HG02588 (cell line): ENCODE measurements at regions not wholly inside any gene's neighbourhood (a gene's known extent, or its start where the extent isn't known, plus 50 kb on each side); places are given as distances from the start of the nearest gene placed in this dataset.

Experiments used
- ATAC-seq: cut with Tn5 transposase; IDR thresholded peaks from one replicate; pipeline ENCODE4 v1.9.1; 2021; ENCODE audit warnings: mild to moderate bottlenecking, moderate library complexity; ENCODE audit not compliant: unreplicated experiment

GRCh38 chr6:156107624-156108101, 652.0 kb upstream of the NOX3 start:
- ATAC-seq: no peak

- ATAC-seq: no peak
These were observed 646.5 kb upstream of the NOX3 start for GRCh38 chr6:156102129-156102528.

- ATAC-seq: no peak
These were observed 643.2 kb upstream of the NOX3 start for GRCh38 chr6:156098839-156099238.

- ATAC-seq: no peak
These were observed 631.8 kb upstream of the NOX3 start for GRCh38 chr6:156087487-156087886.

- ATAC-seq: no peak
These were observed 626.4 kb upstream of the NOX3 start for GRCh38 chr6:156082012-156082411.

GRCh38 chr6:156080371-156080770, 624.7 kb upstream of the NOX3 start:
- ATAC-seq: no peak

GRCh38 chr6:156068881-156069280, 613.2 kb upstream of the NOX3 start:
- ATAC-seq: no peak

GRCh38 chr6:156065849-156066248, 610.2 kb upstream of the NOX3 start:
- ATAC-seq: no peak

- ATAC-seq: no peak
These were observed 606.5 kb upstream of the NOX3 start for GRCh38 chr6:156062091-156062563.

GRCh38 chr6:156061465-156061864, 605.8 kb upstream of the NOX3 start:
- ATAC-seq: no peak

GRCh38 chr6:156060013-156060412, 604.4 kb upstream of the NOX3 start:
- no peak for ATAC-seq

GRCh38 chr6:156058356-156058755, 602.7 kb upstream of the NOX3 start:
- ATAC-seq: no peak

- ATAC-seq: no peak
These were observed 602.2 kb upstream of the NOX3 start for GRCh38 chr6:156057869-156058268.

GRCh38 chr6:156056085-156056484, 600.4 kb upstream of the NOX3 start:
- no peak for ATAC-seq

- ATAC-seq: no peak
These were observed 598.0 kb upstream of the NOX3 start for GRCh38 chr6:156053626-156054025.

GRCh38 chr6:156046841-156047449, 591.3 kb upstream of the NOX3 start:
- ATAC-seq: no peak

- no peak for ATAC-seq
These were observed 590.6 kb upstream of the NOX3 start for GRCh38 chr6:156046268-156046665.

GRCh38 chr6:156045401-156046267, 590.0 kb upstream of the NOX3 start:
- no peak for ATAC-seq

- no peak for ATAC-seq
These were observed 578.0 kb upstream of the NOX3 start for GRCh38 chr6:156033598-156033997.

- no peak for ATAC-seq
These were observed 575.9 kb upstream of the NOX3 start for GRCh38 chr6:156031516-156031915.

- ATAC-seq: no peak
These were observed 574.4 kb upstream of the NOX3 start for GRCh38 chr6:156030053-156030452.
